MM.1S (cell line): ENCODE measurements at regions not wholly inside any gene's neighbourhood (a gene's known extent, or its start where the extent isn't known, plus 50 kb on each side); places are given as distances from the start of the nearest gene placed in this dataset.

Experiments
- EZH2 ChIP-seq: fragments of 300-600 bp; sonication (generic); optimal IDR thresholded peaks from 2 replicates; pipeline ENCODE3; 2017; ENCODE audit warnings: low read depth, mild to moderate bottlenecking, antibody characterized with exemption, low read length, mixed read lengths
- EZH2phosphoT487 ChIP-seq: fragments of 300-600 bp; sonication (generic); IDR thresholded peaks from 2 replicates; pipeline ENCODE4 v1.6.1; 2018; ENCODE audit warnings: antibody characterized with exemption, low read length
- TF ChIP-seq, protein P1 (sequence below): fragments of 300-600 bp; sonication (generic); IDR thresholded peaks from 2 replicates; pipeline ENCODE4 v1.5.1; 2016; ENCODE audit warnings: antibody characterized with exemption, low read length, mixed read lengths

DNA sequence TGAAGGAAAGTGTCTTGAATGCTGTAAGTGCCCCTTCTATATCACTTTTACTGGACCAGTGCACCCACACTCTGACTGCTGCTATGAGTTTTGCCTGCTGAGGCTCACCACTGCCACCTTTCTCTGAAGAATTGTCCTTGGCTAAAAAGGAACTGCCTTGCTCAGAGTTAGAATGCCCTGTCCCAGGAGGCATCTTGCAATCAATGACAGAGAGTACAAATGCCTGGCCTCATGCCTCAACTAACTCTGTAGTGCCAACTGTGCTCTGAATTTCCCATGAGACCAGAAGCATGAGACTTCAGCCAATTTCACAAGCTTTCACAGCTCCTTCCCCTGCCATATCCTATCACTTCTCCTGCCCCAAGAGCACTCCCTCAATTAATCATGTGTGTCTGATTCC, 569.7 kb downstream of the ZNF608 start:
- TF ChIP-seq, protein P1, sequence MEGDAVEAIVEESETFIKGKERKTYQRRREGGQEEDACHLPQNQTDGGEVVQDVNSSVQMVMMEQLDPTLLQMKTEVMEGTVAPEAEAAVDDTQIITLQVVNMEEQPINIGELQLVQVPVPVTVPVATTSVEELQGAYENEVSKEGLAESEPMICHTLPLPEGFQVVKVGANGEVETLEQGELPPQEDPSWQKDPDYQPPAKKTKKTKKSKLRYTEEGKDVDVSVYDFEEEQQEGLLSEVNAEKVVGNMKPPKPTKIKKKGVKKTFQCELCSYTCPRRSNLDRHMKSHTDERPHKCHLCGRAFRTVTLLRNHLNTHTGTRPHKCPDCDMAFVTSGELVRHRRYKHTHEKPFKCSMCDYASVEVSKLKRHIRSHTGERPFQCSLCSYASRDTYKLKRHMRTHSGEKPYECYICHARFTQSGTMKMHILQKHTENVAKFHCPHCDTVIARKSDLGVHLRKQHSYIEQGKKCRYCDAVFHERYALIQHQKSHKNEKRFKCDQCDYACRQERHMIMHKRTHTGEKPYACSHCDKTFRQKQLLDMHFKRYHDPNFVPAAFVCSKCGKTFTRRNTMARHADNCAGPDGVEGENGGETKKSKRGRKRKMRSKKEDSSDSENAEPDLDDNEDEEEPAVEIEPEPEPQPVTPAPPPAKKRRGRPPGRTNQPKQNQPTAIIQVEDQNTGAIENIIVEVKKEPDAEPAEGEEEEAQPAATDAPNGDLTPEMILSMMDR, result no peak
- TF ChIP-seq EZH2phosphoT487 (no peak), EZH2 (no peak)
